Fibroblast of lung (primary cell): ENCODE measurements at regions not wholly inside any gene's neighbourhood (a gene's known extent, or its start where the extent isn't known, plus 50 kb on each side); places are given as distances from the start of the nearest gene placed in this dataset.
"Not testable (repeated sequence)": the region's sequence is repeated elsewhere in the genome, so short reads cannot be mapped to it uniquely, and the experiment has no call there.

Source experiments
- DNase-seq, 2 donors: peaks; one replicate each; pipeline versions ENCODE4 v3.0.0 to v3.0.0-alpha.2; 2010; ENCODE audit warnings: low read depth in 2 of 2
- H2AFZ ChIP-seq: 2 replicates; pipeline ENCODE4 v1.5.1; 2012; ENCODE audit warnings: low read length, control low read depth, inconsistent platforms
- H3K27ac ChIP-seq: 2 replicates; pipeline ENCODE4 v1.5.1; 2011; ENCODE audit warnings: low read length, control low read depth; ENCODE audit not compliant: insufficient read depth
- H3K27me3 ChIP-seq: 2 replicates; pipeline ENCODE4 v1.5.1; 2011; ENCODE audit warnings: mild to moderate bottlenecking, low read length; ENCODE audit not compliant: control insufficient read depth, insufficient read depth
- H3K36me3 ChIP-seq: 2 replicates; pipeline ENCODE4 v1.5.1; 2011; ENCODE audit warnings: low read length; ENCODE audit not compliant: control insufficient read depth, insufficient read depth
- H3K4me1 ChIP-seq: 2 replicates; pipeline ENCODE4 v1.5.1; 2011; ENCODE audit warnings: low read length; ENCODE audit not compliant: control insufficient read depth, insufficient read depth; ENCODE audit errors: extremely low read depth
- H3K4me2 ChIP-seq: 2 replicates; pipeline ENCODE4 v1.5.1; 2011; ENCODE audit warnings: low read length, control low read depth; ENCODE audit not compliant: insufficient read depth; ENCODE audit errors: extremely low read depth
- H3K4me3 ChIP-seq, 4 experiments: fragments of 200-600 bp in 1 of 4; sonication (generic) in 1 of 4; replicated peaks in 1 of 4; 2 replicates each; pipeline ENCODE4 v1.5.1; 2011 to 2016; ENCODE audit warnings: low read length in 4 of 4, low read depth in 3 of 4, mild to moderate bottlenecking in 3 of 4, control low read depth in 2 of 4, inconsistent platforms in 1 of 4, mixed read lengths in 1 of 4; ENCODE audit not compliant: insufficient read depth in 1 of 4; ENCODE audit errors: control extremely low read depth in 1 of 4
- H3K79me2 ChIP-seq: 2 replicates; pipeline ENCODE4 v1.5.1; 2012; ENCODE audit warnings: mild to moderate bottlenecking, low read length, inconsistent platforms; ENCODE audit not compliant: control insufficient read depth, insufficient read depth
- H3K9ac ChIP-seq: 2 replicates; pipeline ENCODE4 v1.5.1; 2011; ENCODE audit warnings: mild to moderate bottlenecking, low read length, control low read depth; ENCODE audit not compliant: insufficient read depth
- H3K9me3 ChIP-seq: 2 replicates; pipeline ENCODE4 v1.5.1; 2012; ENCODE audit warnings: low read depth, low read length; ENCODE audit not compliant: control insufficient read depth, insufficient read depth
- H4K20me1 ChIP-seq: 2 replicates; pipeline ENCODE4 v1.5.1; 2011; ENCODE audit warnings: low read length; ENCODE audit not compliant: control insufficient read depth, insufficient read depth; ENCODE audit errors: extremely low read depth
- CTCF ChIP-seq, 2 donors: IDR thresholded peaks in 1 of 2; conservative IDR thresholded peaks in 1 of 2; 1 replicate in 1 of 2; 2 replicates in 1 of 2; pipeline ENCODE4 v1.5.1; 2011 to 2012; ENCODE audit warnings: low read length in 2 of 2, control low read depth in 1 of 2, inconsistent platforms in 1 of 2, low read depth in 1 of 2, mild to moderate bottlenecking in 1 of 2
- EZH2 ChIP-seq: IDR thresholded peaks from 2 replicates; pipeline ENCODE4 v1.5.1; 2012; ENCODE audit warnings: low read length, control low read depth, mild to moderate bottlenecking; ENCODE audit errors: missing control alignments

- TF ChIP-seq EZH2 (no peak), CTCF (conservative IDR thresholded peaks at IDR 0.05 in 1 of 2, IDR thresholded peaks at IDR 0.05 in 1 of 2; ENCODE audit: low read depth in 1 of 2, low read length in 2 of 2) (no peak)
- no peak overlapping the region for H3K9ac ChIP-seq
- no peaks in the 10 kb centered on the region for H3K27me3 ChIP-seq
- no peaks in the 10 kb centered on the region for H3K79me2 ChIP-seq
- DNase-seq, result no peak
- H3K27ac ChIP-seq, result no peak overlapping the region
- no peak overlapping the region for H3K4me3 ChIP-seq
- no peaks in the 10 kb centered on the region for H4K20me1 ChIP-seq
- H3K4me1 ChIP-seq, result no peaks in the 10 kb centered on the region
- no peaks in the 10 kb centered on the region for H3K9me3 ChIP-seq
- H3K4me2 ChIP-seq, result no peak overlapping the region
- H2AFZ ChIP-seq, result no peak overlapping the region
- no peaks in the 10 kb centered on the region for H3K36me3 ChIP-seq
Measured at GRCh38 chr14:37753459-37753858, 158.0 kb downstream of the TTC6 start.

- H3K27me3 ChIP-seq, H3K4me3 ChIP-seq, H3K4me2 ChIP-seq, H3K9me3 ChIP-seq, H2AFZ ChIP-seq, DNase-seq, H3K79me2 ChIP-seq, H3K27ac ChIP-seq, H4K20me1 ChIP-seq, H3K9ac ChIP-seq, H3K4me1 ChIP-seq, H3K36me3 ChIP-seq: not testable (repeated sequence)
Measured at GRCh38 chr14:37760275-37760674, 164.8 kb downstream of the TTC6 start.

GRCh38 chr14:37763266-37763665 lies 167.8 kb downstream of the TTC6 start:
- Histone ChIP-seq H4K20me1 (no peaks in the 10 kb centered on the region), H3K9me3 (no peaks in the 10 kb centered on the region), H3K79me2 (no peaks in the 10 kb centered on the region), H3K4me1 (no peaks in the 10 kb centered on the region), H3K4me3 (no peak overlapping the region), H3K27ac (no peak overlapping the region), H3K27me3 (no peaks in the 10 kb centered on the region), H2AFZ (no peak overlapping the region), H3K9ac (no peak overlapping the region), H3K36me3 (no peaks in the 10 kb centered on the region), H3K4me2 (no peak overlapping the region)
- no peak for TF ChIP-seq EZH2
- no peak for TF ChIP-seq CTCF (conservative IDR thresholded peaks at IDR 0.05 in 1 of 2, IDR thresholded peaks at IDR 0.05 in 1 of 2; ENCODE audit: low read depth in 1 of 2, low read length in 2 of 2)
- no peak for DNase-seq

GRCh38 chr14:37772283-37772682 lies 176.9 kb downstream of the TTC6 start:
- H3K9ac ChIP-seq, H3K27me3 ChIP-seq, H3K4me2 ChIP-seq, H3K79me2 ChIP-seq, H3K9me3 ChIP-seq, H4K20me1 ChIP-seq, H3K4me1 ChIP-seq, H2AFZ ChIP-seq, H3K36me3 ChIP-seq, H3K4me3 ChIP-seq, DNase-seq, H3K27ac ChIP-seq: not testable (repeated sequence)
